Small intestine (tissue), 7 donors: ENCODE measurements at regions not wholly inside any gene's neighbourhood (a gene's known extent, or its start where the extent isn't known, plus 50 kb on each side); places are given as distances from the start of the nearest gene placed in this dataset.
A peak's percentile ranks its signal among the peaks of the same experiment; 100 is the strongest.
"Not testable (repeated sequence)": the region's sequence is repeated elsewhere in the genome, so short reads cannot be mapped to it uniquely, and the experiment has no call there.

Experiments
- DNase-seq, 2 donors: peaks; one replicate each; pipeline versions ENCODE4 v3.0.0 to v3.0.0-alpha.2; 2013
- FAIRE-seq: peaks from 2 replicates; lab custom pipeline; 2012; peaks lifted over from hg19 to GRCh38; lab: Jason Lieb, UNC
- H3K27ac ChIP-seq, 3 donors: one replicate each; pipeline ENCODE4 v1.5.1; 2013; ENCODE audit warnings: low read length in 2 of 3, mild to moderate bottlenecking in 2 of 3, control low read depth in 1 of 3, inconsistent platforms in 1 of 3, low read depth in 1 of 3, moderate library complexity in 1 of 3
- H3K27me3 ChIP-seq, 3 donors: one replicate each; pipeline ENCODE4 v1.6.1; 2013; ENCODE audit warnings: low read length in 3 of 3, inconsistent platforms in 1 of 3; ENCODE audit not compliant: control insufficient read depth in 3 of 3, insufficient read depth in 3 of 3
- H3K36me3 ChIP-seq, 3 donors: one replicate each; pipeline ENCODE4 v1.6.1; 2013; ENCODE audit warnings: low read length in 3 of 3, inconsistent platforms in 1 of 3, low read depth in 1 of 3, mild to moderate bottlenecking in 1 of 3, moderate library complexity in 1 of 3; ENCODE audit not compliant: control insufficient read depth in 3 of 3, insufficient read depth in 2 of 3
- H3K4me1 ChIP-seq, 3 donors: one replicate each; pipeline ENCODE4 v1.6.1; 2013; ENCODE audit warnings: low read length in 2 of 3, inconsistent platforms in 1 of 3, low read depth in 1 of 3, mild to moderate bottlenecking in 1 of 3, moderate library complexity in 1 of 3; ENCODE audit not compliant: control insufficient read depth in 3 of 3, insufficient read depth in 2 of 3
- H3K4me3 ChIP-seq, 3 donors: one replicate each; pipeline ENCODE4 v1.5.1; 2013; ENCODE audit warnings: low read length in 3 of 3, control low read depth in 1 of 3, inconsistent platforms in 1 of 3, low read depth in 1 of 3, mild to moderate bottlenecking in 1 of 3, moderate library complexity in 1 of 3
- H3K9me3 ChIP-seq, 2 donors: one replicate each; pipeline ENCODE4 v1.6.1; 2013; ENCODE audit warnings: low read depth in 1 of 2, low read length in 1 of 2; ENCODE audit not compliant: control insufficient read depth in 2 of 2, insufficient read depth in 1 of 2
- WGBS, 3 donors: extraction: QIAGEN DNeasy Blood & Tissue Kit; methylation state at CpG; one replicate each; pipeline ENCODE4 v1.1.7; 2013; 5-methylcytosine and 5-hydroxymethylcytosine counted together
- donor health status: healthy with polysubstance abuse.
- donor health status: control.
- donor health status: control.
- donor health status: Bipolar disorder and iron deficiency.
- donor health status: healthy.

- H3K36me3 ChIP-seq, H3K4me3 ChIP-seq, H3K9me3 ChIP-seq, FAIRE-seq, H3K27me3 ChIP-seq, H3K27ac ChIP-seq, H3K4me1 ChIP-seq, DNase-seq: not testable (repeated sequence)
- 85 to 91% (median 90%) methylated on average over 3 of the region's 5 CpGs for WGBS, 3 donors
Observed at GRCh38 chr3:106072596-106072995, 203.8 kb upstream of the CBLB start.

GRCh38 chr3:106073806-106074205 is 205.0 kb upstream of the CBLB start:
- not testable (repeated sequence) for H3K36me3 ChIP-seq, H3K9me3 ChIP-seq, FAIRE-seq, H3K27ac ChIP-seq, H3K4me3 ChIP-seq, H3K4me1 ChIP-seq, H3K27me3 ChIP-seq, DNase-seq
- 96 to 100% methylated on average over 5 to 27 of the region's 31 CpGs; no CpG with 5 or more reads in 1 of the 3 donors for WGBS, 3 donors

- H3K27me3 ChIP-seq, H3K9me3 ChIP-seq, DNase-seq, H3K4me1 ChIP-seq, FAIRE-seq, H3K36me3 ChIP-seq, H3K4me3 ChIP-seq, H3K27ac ChIP-seq: not testable (repeated sequence)
- 91 to 96% (median 93%) methylated on average over 2 of the region's 5 CpGs for WGBS, 3 donors
Observed at GRCh38 chr3:106075731-106076130, 206.9 kb upstream of the CBLB start.

DNA sequence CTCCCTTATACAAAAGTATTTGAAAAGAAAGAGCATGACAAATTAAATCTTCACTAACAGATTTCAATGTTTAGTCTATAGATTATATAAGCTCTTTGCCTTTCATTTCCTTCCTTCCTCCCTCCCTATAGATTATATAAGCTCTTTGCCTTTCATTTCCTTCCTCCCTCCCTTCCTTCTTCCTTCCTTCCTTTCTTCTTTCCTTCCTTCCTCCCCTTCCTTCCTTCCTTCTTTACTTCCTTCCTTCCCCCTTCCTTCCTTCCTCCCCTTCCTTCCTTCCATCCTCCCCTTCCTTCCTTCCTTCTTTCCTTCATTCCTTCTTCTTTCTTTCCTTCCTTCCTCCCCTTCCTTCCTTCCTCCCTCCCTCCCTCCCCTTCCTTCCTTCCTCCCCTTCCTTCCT is 209.8 kb upstream of the CBLB start:
- H3K27me3 ChIP-seq, result no peaks in the 10 kb centered on the region
- FAIRE-seq, result no peak
- H3K36me3 ChIP-seq, result no peaks in the 10 kb centered on the region
- H3K4me1 ChIP-seq, result no peaks in the 10 kb centered on the region
- H3K9me3 ChIP-seq, result no peaks in the 10 kb centered on the region
- H3K4me3 ChIP-seq, result no peak overlapping the region
- no peak for DNase-seq
- H3K27ac ChIP-seq, result no peak overlapping the region

DNA sequence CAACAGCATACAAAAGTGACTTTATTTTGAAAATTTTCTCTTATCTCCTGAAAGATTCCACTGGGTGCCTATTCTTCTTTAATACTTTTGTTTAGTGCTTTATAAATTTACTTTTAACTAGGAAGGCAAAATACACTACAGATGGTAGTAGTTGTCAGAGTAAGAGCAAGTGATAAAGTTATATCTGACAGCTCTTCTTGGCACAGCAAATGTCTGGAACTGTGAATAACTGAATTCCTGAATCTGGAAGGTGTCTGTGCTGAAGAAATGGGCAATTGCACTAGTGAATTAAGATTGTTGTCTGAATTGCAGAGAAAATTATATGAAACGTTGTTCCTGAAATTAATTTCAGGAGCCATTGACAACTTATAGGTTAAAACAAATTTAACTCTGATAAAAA is 213.8 kb upstream of the CBLB start:
- 68 to 72% (median 71%) methylated on average over 1 of the region's 1 CpG for WGBS, 3 donors
- Histone ChIP-seq H3K4me3 (no peak overlapping the region), H3K27me3 (no peaks in the 10 kb centered on the region), H3K9me3 (peaks cover 0 to 3% of the 10 kb centered on the region in 2 donors), H3K4me1 (no peaks in the 10 kb centered on the region), H3K27ac (no peak overlapping the region), H3K36me3 (no peaks in the 10 kb centered on the region)
- DNase-seq (no peak), FAIRE-seq (no peak)

GRCh38 chr3:106083207-106083606 is 214.4 kb upstream of the CBLB start:
- peaks cover 0 to 3% of the 10 kb centered on the region in 2 donors for H3K9me3 ChIP-seq
- peak in 1 of 2 donors; percentile 24 for DNase-seq
- no peaks in the 10 kb centered on the region for H3K36me3 ChIP-seq
- no peak overlapping the region for H3K27ac ChIP-seq
- no peaks in the 10 kb centered on the region for H3K4me1 ChIP-seq
- no peaks in the 10 kb centered on the region for H3K27me3 ChIP-seq
- no peak for FAIRE-seq
- H3K4me3 ChIP-seq, result no peak overlapping the region
- 10 to 21% (median 17%) methylated on average over 1 of the region's 1 CpG for WGBS, 3 donors

DNA sequence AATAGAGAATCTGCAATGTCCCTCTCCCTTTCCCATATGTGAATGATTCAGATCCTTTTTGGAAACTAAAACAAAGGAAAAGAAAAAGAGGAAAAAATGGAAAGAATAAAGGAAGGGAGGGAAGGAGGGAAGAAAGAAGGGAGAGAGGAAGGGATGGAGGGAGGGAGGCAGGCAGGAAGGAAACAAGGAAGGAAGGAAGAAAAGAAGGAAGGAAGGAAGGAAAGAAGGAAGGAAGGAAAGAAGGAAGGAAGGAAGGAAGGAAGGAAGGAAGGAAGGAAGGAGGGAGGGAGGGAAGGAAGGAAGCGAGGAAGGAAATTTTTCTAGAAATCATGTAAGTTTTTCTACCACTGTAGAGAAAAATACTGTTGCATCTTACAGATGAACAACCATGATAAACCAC is 215.0 kb upstream of the CBLB start:
- Histone ChIP-seq H3K27me3 (no peaks in the 10 kb centered on the region), H3K4me1 (no peaks in the 10 kb centered on the region), H3K27ac (no peak overlapping the region), H3K4me3 (no peak overlapping the region), H3K36me3 (no peaks in the 10 kb centered on the region), H3K9me3 (peaks cover 0 to 3% of the 10 kb centered on the region in 2 donors)
- DNase-seq, result no peak
- 75 to 95% (median 82%) methylated on average over 1 of the region's 1 CpG for WGBS, 3 donors
- FAIRE-seq, result no peak

GRCh38 chr3:106086038-106086437 is 217.2 kb upstream of the CBLB start:
- Histone ChIP-seq H3K27ac (no peak overlapping the region), H3K36me3 (no peaks in the 10 kb centered on the region), H3K4me1 (no peaks in the 10 kb centered on the region), H3K4me3 (no peak overlapping the region), H3K27me3 (no peaks in the 10 kb centered on the region), H3K9me3 (peaks cover 0 to 3% of the 10 kb centered on the region in 2 donors)
- 75 to 89% (median 88%) methylated on average over 1 of the region's 1 CpG for WGBS, 3 donors
- no peak for DNase-seq
- no peak for FAIRE-seq

GRCh38 chr3:106086636-106087035 is 217.8 kb upstream of the CBLB start:
- WGBS, 3 donors, result 70 to 85% (median 71%) methylated on average over 4 of the region's 4 CpGs
- no peaks in the 10 kb centered on the region for H3K27me3 ChIP-seq
- no peaks in the 10 kb centered on the region for H3K36me3 ChIP-seq
- DNase-seq (no peak), FAIRE-seq (no peak)
- peaks cover 0 to 3% of the 10 kb centered on the region in 2 donors for H3K9me3 ChIP-seq
- H3K27ac ChIP-seq, result no peak overlapping the region
- no peaks in the 10 kb centered on the region for H3K4me1 ChIP-seq
- no peak overlapping the region for H3K4me3 ChIP-seq
